ENCODE measurements at regions not wholly inside any gene's neighbourhood (a gene's known extent, or its start where the extent isn't known, plus 50 kb on each side); places are given as distances from the start of the nearest gene placed in this dataset.

DNA sequence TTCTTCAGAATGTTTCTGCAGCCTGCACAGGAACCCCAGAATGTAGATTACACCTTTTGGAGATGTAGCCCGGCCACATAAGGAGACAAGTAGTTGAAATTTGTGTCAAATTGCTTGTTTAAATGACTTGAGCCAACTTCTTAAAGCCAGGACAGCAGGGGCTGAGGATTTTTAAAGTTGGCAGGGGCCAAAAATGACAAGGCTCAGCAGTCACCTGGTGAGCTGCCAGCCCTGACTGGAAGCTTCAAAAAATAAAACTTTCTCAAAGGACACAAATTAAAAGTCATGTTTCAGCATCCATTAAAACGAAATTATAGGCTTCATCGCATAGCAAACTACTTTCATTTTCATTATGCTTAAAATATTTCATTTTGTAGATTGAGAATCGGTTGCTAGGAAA, 340.3 kb upstream of the WWC1 start (continued):
- TF ChIP-seq, protein P1, sequence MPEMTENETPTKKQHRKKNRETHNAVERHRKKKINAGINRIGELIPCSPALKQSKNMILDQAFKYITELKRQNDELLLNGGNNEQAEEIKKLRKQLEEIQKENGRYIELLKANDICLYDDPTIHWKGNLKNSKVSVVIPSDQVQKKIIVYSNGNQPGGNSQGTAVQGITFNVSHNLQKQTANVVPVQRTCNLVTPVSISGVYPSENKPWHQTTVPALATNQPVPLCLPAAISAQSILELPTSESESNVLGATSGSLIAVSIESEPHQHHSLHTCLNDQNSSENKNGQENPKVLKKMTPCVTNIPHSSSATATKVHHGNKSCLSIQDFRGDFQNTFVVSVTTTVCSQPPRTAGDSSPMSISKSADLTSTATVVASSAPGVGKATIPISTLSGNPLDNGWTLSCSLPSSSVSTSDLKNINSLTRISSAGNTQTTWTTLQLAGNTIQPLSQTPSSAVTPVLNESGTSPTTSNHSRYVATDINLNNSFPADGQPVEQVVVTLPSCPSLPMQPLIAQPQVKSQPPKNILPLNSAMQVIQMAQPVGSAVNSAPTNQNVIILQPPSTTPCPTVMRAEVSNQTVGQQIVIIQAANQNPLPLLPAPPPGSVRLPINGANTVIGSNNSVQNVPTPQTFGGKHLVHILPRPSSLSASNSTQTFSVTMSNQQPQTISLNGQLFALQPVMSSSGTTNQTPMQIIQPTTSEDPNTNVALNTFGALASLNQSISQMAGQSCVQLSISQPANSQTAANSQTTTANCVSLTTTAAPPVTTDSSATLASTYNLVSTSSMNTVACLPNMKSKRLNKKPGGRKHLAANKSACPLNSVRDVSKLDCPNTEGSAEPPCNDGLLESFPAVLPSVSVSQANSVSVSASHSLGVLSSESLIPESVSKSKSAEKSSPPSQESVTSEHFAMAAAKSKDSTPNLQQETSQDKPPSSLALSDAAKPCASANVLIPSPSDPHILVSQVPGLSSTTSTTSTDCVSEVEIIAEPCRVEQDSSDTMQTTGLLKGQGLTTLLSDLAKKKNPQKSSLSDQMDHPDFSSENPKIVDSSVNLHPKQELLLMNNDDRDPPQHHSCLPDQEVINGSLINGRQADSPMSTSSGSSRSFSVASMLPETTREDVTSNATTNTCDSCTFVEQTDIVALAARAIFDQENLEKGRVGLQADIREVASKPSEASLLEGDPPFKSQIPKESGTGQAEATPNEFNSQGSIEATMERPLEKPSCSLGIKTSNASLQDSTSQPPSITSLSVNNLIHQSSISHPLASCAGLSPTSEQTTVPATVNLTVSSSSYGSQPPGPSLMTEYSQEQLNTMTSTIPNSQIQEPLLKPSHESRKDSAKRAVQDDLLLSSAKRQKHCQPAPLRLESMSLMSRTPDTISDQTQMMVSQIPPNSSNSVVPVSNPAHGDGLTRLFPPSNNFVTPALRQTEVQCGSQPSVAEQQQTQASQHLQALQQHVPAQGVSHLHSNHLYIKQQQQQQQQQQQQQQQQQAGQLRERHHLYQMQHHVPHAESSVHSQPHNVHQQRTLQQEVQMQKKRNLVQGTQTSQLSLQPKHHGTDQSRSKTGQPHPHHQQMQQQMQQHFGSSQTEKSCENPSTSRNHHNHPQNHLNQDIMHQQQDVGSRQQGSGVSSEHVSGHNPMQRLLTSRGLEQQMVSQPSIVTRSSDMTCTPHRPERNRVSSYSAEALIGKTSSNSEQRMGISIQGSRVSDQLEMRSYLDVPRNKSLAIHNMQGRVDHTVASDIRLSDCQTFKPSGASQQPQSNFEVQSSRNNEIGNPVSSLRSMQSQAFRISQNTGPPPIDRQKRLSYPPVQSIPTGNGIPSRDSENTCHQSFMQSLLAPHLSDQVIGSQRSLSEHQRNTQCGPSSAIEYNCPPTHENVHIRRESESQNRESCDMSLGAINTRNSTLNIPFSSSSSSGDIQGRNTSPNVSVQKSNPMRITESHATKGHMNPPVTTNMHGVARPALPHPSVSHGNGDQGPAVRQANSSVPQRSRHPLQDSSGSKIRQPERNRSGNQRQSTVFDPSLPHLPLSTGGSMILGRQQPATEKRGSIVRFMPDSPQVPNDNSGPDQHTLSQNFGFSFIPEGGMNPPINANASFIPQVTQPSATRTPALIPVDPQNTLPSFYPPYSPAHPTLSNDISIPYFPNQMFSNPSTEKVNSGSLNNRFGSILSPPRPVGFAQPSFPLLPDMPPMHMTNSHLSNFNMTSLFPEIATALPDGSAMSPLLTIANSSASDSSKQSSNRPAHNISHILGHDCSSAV (CRISPR knock-in tag; IDR thresholded peaks at IDR 0.05; ENCODE audit: borderline replicate concordance) = no peak
- no peak for TF ChIP-seq ZNF547 (CRISPR knock-in tag; IDR thresholded peaks at IDR 0.05)
- no peak for TF ChIP-seq CEBPG (CRISPR knock-in tag; IDR thresholded peaks at IDR 0.05)
- TF ChIP-seq, protein P2, sequence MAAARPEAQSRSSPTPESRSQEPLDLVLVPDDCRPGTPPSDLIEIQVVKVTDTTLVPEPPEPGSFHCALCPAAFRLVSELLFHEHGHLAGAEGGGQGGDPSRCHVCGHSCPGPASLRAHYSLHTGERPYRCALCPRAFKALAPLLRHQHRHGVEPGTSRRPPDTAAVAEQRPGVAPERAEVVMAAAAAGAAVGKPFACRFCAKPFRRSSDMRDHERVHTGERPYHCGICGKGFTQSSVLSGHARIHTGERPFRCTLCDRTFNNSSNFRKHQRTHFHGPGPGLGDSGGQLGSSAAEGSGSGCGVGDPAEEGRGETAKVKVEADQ (CRISPR knock-in tag; IDR thresholded peaks at IDR 0.05; ENCODE audit: borderline replicate concordance) = no peak
- TF ChIP-seq, protein P3, sequence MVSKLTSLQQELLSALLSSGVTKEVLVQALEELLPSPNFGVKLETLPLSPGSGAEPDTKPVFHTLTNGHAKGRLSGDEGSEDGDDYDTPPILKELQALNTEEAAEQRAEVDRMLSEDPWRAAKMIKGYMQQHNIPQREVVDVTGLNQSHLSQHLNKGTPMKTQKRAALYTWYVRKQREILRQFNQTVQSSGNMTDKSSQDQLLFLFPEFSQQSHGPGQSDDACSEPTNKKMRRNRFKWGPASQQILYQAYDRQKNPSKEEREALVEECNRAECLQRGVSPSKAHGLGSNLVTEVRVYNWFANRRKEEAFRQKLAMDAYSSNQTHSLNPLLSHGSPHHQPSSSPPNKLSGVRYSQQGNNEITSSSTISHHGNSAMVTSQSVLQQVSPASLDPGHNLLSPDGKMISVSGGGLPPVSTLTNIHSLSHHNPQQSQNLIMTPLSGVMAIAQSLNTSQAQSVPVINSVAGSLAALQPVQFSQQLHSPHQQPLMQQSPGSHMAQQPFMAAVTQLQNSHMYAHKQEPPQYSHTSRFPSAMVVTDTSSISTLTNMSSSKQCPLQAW (CRISPR knock-in tag; IDR thresholded peaks at IDR 0.05) = no peak
- TF ChIP-seq BCL6 (CRISPR knock-in tag; IDR thresholded peaks at IDR 0.05) = no peak
- TF ChIP-seq, protein P4, sequence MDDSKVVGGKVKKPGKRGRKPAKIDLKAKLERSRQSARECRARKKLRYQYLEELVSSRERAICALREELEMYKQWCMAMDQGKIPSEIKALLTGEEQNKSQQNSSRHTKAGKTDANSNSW (CRISPR knock-in tag; IDR thresholded peaks at IDR 0.05; ENCODE audit: borderline replicate concordance) = no peak
- TF ChIP-seq ZNF747 (CRISPR knock-in tag; IDR thresholded peaks at IDR 0.05; ENCODE audit: borderline replicate concordance) = no peak
- no peak for TF ChIP-seq MAFK (conservative IDR thresholded peaks at IDR 0.05 in 1 of 2, IDR thresholded peaks at IDR 0.05 in 1 of 2; ENCODE audit: low read length in 2 of 2)
